ENCODE measurements at regions not wholly inside any gene's neighbourhood (a gene's known extent, or its start where the extent isn't known, plus 50 kb on each side); places are given as distances from the start of the nearest gene placed in this dataset.

DNA sequence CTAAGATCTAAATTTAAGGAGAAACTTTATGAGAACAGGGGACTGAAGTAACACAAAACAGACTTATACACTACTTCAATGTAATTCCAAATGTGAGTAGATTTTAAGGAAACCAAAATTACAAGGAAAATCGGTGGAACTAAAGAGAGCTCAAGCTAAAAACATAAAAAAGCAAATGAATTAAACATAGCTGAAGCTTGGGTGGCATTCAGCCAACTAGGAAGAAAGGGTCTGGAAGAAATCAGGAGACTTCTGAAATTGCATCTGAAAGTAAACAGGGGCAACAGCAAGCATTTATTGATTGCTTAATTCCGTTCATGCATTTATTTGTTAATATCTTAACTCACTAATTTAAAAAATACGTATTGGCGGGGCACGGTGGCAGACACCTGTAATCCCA, 727.3 kb upstream of the PKDCC start:
- TF ChIP-seq CTCF (IDR thresholded peaks at IDR 0.05; ENCODE audit: insufficient read depth, low read depth, low read length): no peak
- TF ChIP-seq EZH2 (IDR thresholded peaks at IDR 0.05; ENCODE audit: insufficient read depth, low read length): no peak

Measured in astrocyte (in vitro differentiated cells and primary cell).